DMS 273 treated with DMSO at 0.1 percent for 48 hours (cell line): ENCODE measurements at regions not wholly inside any gene's neighbourhood (a gene's known extent, or its start where the extent isn't known, plus 50 kb on each side); places are given as distances from the start of the nearest gene placed in this dataset.
A peak's percentile ranks its signal among the peaks of the same experiment; 100 is the strongest.

Source experiments
- DNase-seq: peaks from one replicate; lab custom pipeline; 2025; lab: John Stamatoyannopoulos, UW

DNA sequence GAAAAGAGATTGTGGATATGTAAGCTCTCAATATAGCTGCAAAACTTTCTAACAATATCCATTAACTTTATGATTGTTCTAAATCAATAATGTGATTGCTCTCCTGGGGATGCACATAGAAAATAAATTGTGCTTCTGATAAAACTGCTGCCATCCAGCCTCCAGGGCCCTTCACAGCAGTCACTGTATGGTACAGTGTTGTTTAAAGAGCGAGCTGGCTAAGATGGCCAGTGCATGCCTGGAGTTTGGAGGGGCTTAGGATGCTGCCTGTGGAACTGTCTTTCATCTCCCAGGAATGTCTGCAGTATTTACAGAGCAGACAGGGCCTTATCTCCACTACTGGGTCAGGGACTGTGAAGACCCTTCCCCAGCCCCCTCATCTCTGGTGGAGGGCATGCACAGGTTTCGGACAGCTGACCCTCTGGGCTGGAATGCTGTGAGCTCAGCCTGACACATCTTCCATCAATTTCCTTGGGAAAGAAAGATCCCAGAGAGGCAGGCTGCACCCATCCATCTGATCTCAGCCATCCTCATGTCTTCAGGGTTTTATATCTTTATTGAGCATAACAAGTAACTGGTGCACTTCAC is 137.0 kb downstream of the PLPP3 start:
- no peak for DNase-seq

DNA sequence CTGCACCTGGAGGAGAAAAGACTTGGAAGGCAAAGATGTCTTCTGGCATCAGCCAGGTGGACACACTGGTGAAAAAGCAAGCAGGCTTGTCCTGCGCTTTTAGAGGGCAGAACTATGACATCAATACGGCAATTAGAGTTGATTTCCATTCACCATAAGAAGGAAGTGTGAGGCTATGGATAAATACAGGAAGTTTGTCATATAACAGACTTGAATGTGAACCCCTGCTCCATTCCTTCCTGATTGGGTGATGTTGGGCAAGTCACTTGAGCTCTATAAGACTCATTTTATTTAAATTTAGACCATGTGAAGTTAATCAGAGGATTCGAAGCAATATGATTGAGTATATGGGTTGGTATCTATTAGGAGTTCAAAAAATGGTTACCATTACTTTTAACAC is 137.8 kb downstream of the PLPP3 start:
- DNase-seq: no peak

DNA sequence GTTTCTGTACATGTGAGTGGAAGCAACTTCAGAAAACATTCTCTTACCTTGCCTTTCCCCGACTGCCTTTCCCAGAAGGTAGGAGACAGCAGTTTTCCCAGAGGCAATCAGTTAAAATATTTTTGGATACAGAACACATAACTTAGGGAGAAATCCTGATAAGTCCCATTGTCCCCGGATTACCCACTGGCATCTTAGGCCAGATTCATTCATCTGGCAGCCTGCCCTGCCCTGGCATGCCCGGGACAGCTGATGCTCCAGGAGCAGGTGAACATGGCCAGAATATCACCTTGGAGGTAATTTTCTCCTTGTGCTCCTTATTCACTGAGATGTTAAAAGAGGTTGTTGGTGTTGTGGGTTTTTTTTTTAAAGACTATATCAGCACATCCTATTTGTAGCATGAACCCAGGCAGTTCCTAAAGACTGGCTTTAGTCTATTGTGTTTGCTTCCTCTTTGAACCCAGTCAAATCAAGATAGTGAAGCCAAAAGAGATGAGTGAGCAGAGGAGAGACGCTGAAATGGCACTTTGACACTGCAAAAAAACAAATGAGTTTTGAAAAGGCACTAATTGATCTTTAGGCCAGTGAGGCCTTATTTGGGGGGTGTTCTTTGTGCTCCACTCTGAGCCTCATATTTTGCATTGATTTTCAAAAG is 139.6 kb downstream of the PLPP3 start:
- no peak for DNase-seq

DNA sequence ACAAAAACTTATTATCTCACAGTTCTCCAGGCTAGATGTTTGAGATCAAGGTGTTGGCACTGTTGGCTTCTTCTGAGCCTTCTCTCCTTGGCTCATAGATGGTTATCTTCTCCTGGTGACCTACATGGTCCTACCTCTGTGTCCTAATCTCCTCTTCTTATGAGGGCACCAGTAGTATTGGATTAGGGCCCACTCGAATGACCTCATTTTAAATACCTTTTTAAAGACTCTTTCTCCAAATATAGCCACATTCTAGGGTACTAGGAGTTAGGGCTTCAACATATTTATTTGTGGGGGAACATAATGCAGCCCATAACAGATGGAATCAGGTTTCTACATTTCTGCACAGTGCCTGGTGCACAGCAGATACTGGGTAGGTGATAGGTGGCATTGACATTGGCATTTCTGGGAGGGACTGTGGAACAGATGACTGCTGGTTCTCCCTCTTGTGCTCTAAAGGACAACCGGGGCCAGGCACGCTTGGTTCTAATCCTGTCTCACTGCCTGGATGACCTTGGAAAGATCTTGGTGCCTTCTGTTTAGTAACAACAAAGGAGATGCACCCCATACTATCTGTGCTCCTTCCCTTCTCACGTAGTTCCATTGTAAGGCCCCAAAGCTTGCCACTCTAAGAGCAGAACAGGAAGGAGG is 140.3 kb downstream of the PLPP3 start:
- no peak for DNase-seq

DNA sequence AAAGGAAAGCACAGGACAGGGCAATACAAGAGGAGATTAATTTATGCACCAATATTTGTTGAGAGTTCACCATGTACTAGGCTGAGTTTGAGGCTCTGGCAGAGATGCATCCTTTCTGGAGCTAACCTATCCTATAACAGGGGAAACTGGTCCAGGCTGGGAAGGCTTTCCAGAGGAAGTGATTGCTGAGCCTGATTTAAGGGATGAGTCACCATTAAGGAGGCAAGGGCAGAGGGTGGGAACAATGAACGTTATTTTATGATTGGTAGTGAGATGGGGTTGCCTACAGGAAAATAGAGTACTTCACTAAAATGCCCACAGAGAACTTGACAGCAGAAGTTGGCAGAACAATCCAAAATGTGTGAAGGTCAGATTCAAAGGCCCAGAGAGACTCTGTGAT is 141.4 kb downstream of the PLPP3 start:
- DNase-seq: no peak

DNA sequence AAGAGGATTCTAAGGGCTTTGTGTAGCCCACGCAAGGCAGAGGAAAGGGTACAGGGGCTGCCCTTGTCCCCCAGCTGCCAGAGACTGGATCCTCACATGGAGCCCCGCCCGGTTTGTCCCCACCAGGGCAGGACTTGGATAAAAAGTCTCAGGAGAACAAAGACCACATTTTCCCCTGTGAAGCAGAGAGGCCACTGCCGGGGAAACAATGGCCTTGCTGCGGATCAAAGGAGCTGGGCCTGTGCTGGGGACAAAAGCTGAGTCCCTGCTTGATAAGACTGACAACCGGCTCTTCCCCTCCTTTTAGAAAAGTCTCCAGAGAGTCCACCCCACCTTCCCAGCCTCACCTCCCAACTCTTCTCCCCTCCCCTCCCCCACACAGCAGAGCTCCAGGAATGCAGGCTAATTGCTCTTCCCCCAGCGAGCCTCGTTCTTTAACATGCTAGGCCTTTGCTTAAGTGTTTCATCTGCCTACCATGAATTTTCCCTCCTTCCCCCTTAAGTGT is 142.4 kb downstream of the PLPP3 start:
- no peak for DNase-seq

DNA sequence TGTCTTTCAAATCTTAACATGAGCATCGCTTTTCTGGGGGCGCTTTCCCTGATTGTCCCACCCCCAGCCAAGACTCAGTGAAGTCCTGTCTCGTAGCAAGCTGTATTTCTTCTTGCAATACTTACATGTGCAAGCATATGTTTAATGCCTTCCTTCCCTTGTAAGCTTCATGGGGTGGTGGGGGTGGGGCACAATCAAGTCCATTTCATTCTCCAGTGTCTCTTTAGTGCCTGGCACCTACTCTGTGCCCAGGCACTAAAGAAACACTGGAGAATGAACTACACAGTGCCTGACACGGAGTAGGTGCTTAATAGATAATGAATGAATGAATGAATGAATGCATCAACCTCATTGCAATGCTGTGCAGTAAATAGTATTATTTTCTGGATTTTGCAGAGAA is 143.1 kb downstream of the PLPP3 start:
- no peak for DNase-seq

DNA sequence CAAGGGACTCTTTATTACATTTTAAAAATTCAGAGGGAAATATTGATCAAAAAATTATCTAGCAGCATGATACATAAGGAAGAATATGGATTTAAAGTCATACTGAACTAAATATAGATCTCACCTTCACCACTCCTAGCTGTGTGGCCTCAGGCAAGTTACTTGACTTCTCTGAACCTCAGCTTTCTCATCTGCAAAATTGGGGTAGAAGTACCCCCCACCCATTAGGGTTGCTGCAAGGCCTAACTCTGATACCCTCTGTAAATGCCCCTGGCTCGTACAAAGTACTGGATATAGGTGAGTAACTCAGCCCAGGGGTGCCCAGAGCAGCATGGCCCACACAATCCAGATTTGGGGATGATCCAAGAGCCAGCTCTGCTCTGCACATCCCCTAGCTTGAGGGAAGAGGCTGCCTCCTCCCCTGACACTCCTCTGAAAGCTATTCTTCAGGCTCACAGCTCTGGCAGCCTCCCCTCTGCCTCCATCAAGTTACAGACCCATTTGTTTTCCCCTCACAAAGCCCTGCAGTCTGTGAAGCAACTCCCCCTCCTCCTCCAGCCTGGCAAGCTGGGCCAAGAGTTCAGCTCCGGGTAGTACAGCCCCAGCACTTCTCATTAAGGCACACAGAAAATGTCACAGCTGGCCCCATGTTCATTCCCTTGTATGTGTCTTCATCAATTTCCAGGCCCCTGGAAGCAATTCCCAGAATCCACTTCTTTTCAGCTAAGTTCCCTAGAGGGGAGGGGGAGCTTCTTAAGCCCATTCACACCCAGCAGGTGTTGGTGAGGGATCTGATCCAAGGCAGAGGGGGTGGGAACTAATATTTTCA is 143.7 kb downstream of the PLPP3 start:
- DNase-seq: no peak

DNA sequence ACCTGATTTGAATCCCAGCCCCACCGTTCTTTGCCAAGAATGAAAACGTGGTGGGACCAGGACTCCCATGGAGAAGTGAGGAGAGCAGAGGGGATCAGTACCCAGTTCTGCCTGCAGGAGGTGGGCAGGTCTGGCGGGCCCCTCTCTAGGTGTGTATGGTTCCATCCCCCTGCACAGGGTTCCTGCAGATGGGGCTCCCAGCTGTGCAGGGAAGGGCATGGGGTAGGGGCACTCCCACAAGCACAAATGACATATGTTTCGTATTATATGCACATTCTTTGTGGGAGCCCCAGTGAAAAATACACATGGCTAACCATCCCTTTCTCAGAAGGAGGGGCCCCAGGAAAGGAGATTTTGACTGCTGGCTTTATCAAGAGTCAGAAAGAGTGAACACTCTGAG is 144.6 kb downstream of the PLPP3 start:
- DNase-seq: no peak

DNA sequence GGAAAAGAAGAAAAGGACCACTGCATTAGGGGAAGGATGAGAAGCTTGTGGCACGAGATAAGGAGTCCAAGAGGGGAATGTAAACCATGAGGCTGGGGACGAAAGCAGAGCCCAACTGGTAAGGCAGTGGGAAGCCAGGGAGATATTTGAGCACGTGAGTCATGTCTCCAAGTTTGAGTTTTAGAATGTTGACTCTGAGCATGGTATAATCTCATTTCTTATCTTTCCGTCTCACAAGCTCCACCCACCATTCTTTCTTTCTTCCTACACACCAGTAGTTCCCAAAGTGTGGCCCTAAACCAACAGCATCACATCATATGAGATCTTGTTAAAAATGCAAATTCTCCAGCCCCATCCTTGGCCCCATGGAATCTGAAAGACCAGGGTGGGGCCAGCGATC is 145.3 kb downstream of the PLPP3 start:
- DNase-seq: no peak

DNA sequence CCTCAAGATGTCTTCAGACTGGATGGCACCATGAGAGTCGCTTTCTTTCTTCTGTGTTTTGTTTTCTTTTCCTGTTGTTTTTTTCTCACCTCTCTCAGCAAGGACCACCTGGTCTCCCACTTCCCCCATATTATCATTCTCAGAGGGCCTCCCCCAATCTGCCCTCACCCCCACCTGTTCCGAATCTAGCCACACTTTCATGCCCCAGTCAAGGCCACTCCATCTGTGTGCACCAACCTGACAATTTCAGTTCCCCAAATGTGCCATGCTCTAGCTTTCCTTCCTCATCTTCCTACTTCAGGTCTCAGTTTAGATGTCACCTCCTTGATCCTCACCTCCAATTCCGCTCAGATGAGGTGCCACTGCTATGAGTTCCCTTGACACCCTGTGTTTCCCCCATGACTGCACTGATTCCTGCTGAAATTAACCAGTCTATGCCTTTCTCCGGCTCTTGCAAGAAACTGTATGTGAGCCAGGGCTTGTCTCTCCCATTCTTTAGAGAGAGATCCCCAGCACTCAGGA is 146.2 kb downstream of the PLPP3 start:
- DNase-seq: no peak

DNA sequence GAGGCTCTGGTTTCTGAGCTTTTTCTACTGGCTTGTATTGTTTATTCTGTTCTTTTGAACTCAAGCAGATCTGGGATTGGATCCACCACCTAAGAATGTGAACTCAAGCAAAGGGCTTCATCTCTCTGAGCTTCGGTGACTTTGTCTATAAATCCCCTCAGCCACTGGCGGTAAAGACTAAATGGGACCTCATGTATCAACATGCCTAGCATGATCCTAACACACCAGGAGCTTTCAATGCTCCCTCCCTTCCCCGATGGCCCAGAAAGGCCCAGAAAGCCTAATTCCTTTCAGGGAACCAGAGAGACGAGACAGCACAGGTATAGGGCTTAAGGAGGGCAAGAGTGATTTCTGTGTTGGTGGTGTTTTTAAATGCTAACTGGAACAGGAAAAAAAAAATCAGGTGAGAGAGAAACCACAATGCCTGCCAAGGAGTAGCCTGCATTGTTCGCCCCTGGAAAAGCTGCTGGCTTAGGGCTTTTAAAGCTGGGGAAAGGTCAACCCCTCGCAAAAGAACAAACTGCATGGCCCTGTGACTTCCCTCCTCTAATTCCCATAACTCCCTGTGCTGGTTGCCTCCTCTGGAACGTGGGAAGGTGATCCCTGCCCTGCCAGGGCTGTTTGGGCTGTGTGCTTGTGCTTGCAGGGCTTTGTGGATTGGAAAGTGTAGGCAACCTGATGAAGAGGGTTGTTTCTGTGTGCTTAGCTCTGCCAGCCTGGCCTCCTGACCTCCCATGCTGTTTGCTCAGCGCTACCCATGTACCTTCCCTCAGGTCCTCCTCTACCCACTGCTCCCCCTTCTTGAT is 147.0 kb downstream of the PLPP3 start:
- no peak for DNase-seq

DNA sequence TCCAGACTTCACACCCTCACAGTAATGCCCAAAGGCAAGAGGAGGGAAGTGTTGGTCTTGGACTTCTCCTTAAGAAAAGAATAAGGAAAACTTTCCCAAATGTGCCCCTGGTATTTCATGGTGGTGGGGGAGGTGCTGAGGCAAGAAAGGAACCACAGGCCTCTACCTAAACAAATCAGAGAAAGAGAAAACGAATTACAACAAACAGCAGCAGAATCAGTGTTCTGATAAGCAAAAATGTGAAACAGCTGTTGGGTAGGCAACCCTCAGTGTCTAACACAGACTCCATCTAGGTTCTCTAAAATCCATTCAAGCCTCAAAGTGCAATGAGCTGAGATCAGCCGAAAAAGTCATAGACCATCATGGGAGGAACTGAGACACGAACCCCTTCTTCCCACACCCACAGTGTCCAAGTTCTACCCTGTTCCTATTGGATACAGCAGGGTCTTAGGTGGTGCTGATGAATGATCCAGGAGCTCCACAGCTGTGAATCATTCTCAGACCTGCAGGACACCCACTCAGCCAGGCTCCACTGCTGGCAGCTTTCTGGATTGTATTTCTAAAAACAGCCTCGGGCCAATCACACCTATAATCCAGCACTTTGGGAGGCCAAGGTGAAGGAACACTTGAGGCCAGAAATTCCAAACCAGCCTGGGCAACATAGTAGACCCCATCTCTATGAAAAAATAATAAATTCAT is 149.1 kb downstream of the PLPP3 start:
- no peak for DNase-seq

DNA sequence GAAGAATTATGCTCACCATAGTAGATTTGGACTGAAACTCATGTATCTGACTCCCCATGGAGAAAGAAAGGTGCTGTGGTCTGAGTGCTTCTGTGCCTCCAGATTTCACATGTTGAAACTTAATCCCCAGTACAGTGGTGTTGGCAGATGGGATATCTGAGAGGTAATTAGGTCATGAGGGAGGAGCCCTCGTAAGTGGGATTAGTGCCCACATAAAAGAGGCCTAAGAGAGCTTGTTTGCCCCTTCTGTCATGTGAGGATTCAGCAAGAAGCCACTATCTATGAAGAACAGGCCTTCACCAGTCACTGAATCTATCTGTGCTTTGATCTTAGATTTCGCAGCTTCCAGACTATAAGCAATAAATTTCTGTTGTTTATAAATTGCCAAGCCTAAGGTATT is 150.1 kb downstream of the PLPP3 start:
- DNase-seq: peak; percentile 67

DNA sequence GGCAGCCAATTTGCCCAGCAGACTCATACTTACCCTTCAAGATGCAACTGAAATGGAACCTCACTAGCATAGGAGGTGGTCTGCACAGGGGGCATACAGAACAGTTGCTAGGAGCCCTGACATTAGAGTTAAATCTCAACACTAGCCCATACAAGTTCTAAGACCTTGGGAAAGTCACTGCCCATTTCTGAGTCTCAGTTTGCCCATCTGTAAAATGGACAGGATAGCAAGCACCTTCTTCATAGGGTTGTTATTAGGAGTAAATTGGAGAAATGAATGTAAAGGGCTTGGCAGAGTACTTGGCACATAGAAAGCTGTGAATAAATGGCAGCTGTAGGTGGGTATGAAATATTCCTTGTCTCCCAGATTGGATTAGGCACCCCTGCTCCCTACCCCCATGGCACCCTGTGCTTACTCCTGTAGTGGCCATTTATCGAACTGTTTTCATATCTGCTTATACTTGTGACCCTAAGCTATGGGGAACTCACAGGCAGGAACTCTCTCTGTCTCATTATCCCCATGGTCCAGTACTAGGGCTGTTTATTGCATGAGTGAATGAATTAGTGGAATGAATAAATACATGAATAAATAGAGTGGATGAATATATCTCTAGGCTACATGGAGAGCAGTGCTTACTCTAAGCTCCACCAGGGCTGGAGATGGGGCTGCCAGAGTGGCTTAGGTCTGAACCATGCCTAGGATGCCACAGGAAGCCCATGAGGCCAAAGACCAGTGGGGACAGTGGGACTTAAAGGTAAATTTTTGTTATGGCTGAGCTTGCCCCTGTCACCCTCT is 152.6 kb downstream of the PLPP3 start:
- no peak for DNase-seq

DNA sequence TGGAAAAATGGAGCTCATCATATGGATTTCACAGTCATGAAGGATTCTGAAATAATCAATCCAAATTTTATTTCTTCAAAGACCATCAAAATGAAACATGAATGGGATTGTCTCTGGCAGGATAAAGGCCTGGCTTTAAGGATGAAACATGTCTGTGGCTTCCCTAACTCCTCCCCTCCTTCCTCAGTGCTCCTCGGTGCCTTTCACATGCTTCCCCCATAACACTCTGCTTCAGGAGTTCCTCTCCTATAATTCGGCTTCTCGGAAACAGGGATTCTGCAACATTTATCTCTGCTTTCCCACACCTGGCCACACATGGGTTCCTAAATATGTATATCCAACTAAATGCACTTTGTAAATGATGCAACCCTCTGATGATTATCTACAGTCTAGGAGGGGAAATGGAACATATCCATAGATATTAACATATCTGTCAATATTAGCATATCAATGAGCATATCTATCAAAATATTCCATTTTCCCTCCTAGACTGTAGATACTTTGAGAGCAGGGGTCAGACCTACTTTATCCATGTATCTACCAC is 153.8 kb downstream of the PLPP3 start:
- no peak for DNase-seq

DNA sequence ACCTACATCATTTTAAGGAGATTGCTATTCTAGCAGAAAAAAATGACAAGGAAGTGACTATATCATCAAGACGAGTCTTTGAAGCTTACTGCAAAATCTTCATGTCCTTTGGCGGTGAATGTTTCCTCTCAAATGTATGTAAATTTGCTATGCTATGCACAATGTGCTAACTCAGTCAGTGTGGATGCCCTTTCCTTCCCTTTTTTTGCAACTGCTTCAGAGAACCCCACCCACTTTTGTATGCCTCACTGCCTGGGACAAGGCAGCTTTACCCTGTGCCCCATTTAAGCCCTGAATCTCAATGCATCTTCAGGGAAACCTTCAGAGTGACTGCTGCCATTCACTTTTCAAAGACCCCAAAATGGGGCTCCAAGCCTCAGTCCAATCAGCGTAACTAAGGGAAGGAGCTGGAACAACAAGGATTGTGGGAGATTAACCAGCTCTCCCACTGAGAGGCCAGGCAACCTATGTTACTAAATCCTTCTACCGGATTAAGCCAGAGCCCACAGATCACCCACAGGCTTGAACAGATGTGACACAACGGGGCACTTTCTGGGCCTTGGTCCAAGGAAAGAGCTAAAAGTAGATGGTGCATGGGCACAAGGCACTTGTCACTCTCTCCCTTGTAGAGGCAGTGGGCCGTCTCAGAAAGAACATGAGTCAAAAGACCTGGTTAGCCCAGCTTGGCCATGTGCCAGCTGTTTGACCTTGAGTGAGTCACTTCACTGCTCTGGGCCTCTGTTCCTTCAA is 154.4 kb downstream of the PLPP3 start:
- peak; percentile 77 for DNase-seq

DNA sequence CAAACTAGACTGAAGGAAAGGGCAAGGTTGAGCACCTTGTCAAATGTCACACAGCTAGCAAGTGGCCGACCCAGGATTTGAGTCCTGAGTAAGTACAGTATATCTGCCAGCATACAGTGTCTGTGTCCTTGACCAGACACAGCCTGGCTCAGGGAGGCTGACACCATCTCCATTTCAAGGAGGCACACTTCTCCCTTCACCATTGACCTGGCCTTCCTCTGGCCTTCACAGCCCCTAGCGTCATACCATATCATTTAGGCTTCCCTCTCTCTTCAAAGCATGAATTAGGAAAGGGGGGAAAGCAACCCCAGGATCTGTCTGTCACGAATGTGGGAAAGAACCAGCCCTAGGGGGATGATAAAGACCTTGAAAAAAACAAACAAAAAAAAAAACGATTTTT is 155.6 kb downstream of the PLPP3 start:
- DNase-seq: no peak

DNA sequence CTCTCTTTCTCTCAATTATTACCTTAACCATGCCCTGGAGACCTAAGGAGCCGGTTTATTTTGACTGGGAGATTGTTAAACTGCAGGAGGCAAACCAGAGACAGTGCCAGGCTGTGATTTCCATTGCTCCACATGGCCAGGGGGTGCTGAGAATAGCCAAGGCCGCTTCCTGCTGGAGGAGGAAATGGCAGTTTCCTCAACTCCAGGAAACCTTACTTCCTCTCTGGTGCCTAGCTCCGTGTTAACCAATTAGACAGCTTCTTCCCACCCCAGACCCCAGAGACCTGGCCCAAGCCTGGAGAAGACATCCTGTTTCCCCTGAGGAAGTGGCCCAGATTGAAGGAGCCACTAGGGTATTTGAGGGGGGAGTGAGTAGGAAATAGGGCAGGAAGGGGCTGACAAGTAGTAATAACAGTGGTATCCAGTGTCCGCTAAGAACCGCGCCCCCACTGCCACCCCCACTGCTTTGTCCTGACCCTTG is 161.2 kb downstream of the PLPP3 start:
- no peak for DNase-seq
